Body of pancreas (tissue), 4 donors: ENCODE measurements at regions not wholly inside any gene's neighbourhood (a gene's known extent, or its start where the extent isn't known, plus 50 kb on each side); places are given as distances from the start of the nearest gene placed in this dataset.

Source experiments
- CTCF ChIP-seq, 7 experiments: fragments of 450-650 bp in 4 of 7; fragments of 200-600 bp in 3 of 7; sonication (generic) in 3 of 7; IDR thresholded peaks; one replicate each; pipeline ENCODE4 v1.5.1; 2016 to 2019; ENCODE audit warnings: antibody characterized with exemption in 7 of 7
- POLR2A ChIP-seq, 3 donors: fragments of 450-650 bp; IDR thresholded peaks; one replicate each; pipeline ENCODE4 v1.6.1; 2016; ENCODE audit warnings: antibody characterized with exemption in 3 of 3, mild to moderate bottlenecking in 2 of 3

DNA sequence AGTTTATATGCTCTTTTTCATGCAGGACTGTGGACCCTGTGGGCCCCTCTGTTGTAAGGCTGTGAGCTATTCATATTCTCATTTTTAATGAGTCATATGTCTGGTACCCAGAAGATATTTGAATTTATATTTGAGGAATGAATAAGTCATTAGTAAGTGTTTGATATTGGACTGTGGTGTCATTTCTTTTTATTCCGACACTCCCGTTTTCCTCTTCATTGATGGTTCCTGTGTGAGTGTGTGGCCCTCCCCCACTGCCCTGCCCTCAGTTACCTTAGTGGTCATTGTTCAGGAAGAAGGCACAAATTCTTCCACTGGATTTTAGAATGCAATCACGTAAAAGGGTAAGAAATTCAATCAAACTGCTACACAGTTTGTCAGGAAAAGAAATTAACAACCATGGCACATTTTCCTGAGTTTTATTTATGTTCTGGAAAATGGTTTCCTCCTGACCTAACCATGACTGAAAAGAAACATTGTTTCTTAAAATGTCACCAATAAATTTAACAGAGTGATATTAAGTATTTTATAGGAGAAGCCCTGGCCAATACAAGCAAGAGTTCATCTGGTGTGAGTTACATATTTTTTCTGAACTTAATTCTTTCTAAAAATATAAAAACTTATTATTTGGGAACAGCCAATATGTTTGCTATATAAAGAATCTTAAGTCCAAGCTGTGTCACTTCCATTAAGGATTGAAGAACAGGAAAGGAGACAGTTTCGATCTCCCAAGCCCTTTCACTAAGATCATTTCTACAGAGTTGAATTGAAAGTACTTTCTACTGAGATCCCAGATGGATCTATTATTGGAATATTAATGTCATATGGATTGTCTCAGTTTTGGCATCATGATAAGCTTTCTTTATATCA is 370.5 kb upstream of the ANXA10 start:
- TF ChIP-seq CTCF (IDR thresholded peaks at IDR 0.05) (no peak), POLR2A (IDR thresholded peaks at IDR 0.05) (no peak)
